GDM1 (cell line): ENCODE measurements at regions not wholly inside any gene's neighbourhood (a gene's known extent, or its start where the extent isn't known, plus 50 kb on each side); places are given as distances from the start of the nearest gene placed in this dataset.

Experiments
- DNase-seq: peaks from one replicate; lab custom pipeline; 2025; lab: John Stamatoyannopoulos, UW

DNA sequence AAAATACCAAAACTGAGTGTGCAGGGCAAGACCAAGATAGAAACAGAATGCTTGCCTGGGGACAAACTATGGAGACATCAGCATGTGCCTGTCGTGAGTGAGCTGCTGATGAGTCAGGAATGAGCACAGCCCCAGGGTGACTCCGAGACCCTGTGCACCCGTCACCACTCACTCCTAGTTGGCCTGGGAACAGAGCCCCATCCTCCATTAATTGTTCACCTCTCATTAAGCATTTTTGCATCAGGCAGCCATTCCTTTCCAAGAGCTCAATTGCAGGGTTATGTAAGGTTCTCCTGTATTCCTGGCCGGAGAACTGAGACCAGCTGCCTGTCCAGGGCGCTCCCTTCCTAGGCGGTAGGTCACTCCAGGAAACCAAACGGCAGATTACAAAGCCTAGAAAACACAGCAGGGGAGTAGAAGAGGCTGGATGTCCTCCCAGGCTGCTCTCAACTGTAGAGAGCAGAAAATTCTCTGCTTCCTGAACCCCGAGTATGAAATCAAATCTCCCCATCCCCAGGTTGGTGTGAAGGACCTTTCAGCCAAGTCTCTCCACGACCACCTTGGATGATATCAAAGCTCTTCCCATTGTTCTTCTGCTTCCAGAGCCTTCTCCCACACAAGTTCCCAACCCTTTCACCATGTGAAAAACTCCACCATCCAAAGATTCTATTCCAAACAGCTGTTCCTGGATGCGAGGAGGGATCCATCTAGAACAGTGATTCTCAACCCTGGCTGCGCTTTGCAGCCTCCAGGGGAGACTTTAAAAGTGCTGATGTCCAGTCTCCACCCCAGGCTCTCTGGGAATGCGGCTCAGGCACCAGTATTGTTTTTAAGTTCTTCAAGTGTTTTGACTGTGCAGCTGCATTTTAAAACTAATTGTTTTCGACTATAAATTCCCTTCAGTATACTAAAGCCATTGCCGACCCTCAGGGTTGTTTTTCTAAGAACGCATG is 532.6 kb upstream of the JARID2 start:
- DNase-seq, result no peak

GRCh38 chr6:14713966-14714631 is 531.8 kb upstream of the JARID2 start:
- DNase-seq, result no peak

GRCh38 chr6:14715076-14715475 is 530.8 kb upstream of the JARID2 start:
- no peak for DNase-seq

- no peak for DNase-seq
Observed at GRCh38 chr6:14716499-14717146, 529.2 kb upstream of the JARID2 start.

- no peak for DNase-seq
Observed at GRCh38 chr6:14717307-14717706, 528.6 kb upstream of the JARID2 start.

GRCh38 chr6:14718861-14719260 is 527.0 kb upstream of the JARID2 start:
- no peak for DNase-seq

- DNase-seq, result no peak
Observed at GRCh38 chr6:14719270-14719669, 526.6 kb upstream of the JARID2 start.

GRCh38 chr6:14720411-14721102 is 525.3 kb upstream of the JARID2 start:
- no peak for DNase-seq

DNA sequence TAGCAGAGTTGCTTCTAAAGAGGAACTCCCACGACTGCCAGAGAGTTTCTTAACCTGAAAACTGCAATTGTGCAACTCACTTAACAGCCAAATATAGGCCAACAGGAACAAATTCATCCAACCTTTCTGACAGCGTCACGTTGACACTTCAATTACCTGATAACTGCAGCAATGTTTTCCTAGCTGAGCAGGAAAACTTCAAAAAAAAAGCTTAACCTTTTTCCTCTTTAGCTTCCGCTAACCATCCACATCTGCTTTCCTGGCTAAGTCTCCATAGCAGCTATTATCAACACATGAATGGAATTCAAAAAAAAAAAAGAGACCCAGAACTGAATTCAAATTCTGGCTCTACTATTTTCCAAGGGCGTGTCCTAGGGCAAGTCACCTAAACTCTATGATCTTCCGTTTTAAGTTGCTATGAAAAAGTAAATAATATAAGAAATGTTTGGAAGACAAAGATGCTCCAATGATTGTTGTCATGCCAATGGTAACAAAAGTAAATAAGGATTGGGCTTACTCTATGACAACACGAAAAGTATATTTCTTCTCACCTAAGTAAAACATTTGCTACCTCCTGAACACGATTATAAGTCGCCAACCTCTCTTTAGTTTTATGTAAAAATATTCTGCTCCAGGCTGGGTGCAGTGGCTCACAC is 524.6 kb upstream of the JARID2 start:
- DNase-seq, result peak; percentile 73

- no peak for DNase-seq
Observed at GRCh38 chr6:14722001-14722562, 523.8 kb upstream of the JARID2 start.

DNA sequence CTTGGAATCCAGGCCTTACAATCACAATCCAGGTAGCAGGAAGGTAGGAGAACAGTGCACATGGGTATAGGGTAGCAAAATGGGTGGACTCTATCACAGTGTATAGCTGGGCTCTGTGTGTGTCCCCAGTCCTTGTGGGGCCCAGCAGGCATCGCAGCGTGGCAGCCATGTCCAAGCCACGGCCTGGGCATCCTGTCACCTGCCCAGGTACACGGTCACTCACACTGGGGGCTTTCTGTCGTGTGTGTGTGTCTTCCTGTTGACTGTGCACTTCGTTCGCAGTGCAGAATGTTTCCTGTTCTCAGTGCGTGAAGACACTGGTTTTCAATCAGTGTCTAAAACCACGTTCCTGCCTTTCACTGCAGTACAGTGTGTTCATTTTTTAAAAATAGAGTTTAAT is 523.2 kb upstream of the JARID2 start:
- DNase-seq, result no peak

DNA sequence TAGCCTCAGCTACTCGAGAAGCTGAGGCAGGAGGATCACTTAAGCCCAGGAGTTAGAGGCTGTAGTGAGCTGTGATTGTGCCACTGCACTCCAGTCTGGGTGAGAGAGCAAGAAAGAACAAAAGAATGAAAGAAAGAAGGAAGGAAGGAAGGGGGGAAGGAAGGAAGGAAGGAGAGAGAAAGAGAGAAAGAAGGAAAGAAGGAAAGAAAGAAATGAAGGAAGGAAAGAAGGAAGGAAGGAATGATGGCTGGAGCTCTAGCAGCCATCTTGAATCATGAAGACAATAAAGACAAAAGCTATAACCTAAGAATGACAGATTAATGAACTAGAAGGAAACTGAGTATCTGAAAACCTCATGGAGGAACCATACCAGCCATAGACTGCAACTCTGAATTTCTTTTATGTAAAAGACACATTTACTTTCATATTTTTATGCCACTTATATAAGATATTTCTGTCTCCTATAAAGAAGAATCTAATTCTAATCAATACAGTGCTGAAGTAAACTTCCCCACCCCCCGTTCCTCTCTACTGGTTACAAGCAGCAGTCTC is 522.3 kb upstream of the JARID2 start:
- no peak for DNase-seq

DNA sequence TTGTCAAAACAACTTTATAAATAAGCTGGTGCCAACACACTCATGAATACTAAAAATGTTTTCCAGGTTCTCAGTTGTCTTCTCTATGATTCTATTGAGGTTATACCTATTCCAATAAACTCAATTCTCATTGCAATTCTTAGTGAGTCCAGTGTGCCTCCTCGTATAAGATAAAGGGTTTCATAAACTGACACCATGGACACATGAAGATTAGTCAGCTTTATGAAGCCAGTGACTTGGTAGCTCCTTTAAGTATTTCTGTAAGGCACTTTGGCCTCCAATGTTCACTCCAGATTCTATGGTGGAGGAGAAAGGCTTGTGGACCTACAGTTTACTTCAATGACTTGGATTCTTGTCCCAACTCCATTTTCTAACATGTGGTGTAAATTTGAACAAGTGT is 521.3 kb upstream of the JARID2 start:
- DNase-seq, result no peak

DNA sequence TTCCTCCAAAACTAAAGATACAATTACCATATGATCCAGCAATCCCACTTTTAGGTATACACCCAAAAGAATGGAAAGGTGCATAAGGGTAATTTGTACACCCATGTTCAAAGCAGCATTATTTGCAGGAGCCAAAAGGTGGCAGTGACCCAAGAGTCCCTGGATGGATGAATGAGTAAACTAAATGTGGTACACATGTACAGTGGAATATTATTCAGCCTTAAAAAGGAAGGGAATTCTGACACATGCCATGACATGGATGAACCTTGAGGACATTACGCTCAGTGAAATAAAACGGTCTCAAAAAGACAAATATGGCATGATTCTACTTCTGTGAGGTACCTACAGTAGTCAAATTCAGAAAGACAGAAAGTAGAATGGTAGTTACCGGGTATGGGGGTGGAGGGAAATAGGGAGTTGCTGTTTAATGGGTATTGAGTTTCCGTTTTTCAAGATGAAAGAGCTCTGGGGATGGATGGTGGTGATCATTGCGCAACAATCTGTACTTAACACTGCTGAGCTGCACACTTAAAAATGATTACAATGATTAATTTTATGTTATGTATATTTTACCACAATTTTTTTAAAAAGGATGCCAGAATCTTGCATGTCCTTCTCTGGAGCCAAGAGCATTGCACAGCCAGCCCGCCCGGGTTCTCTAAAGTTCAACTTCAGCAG is 518.9 kb upstream of the JARID2 start:
- DNase-seq, result no peak

- DNase-seq, result no peak
Observed at GRCh38 chr6:14727494-14728395, 518.1 kb upstream of the JARID2 start.

GRCh38 chr6:14728396-14729024 is 517.4 kb upstream of the JARID2 start:
- no peak for DNase-seq

DNA sequence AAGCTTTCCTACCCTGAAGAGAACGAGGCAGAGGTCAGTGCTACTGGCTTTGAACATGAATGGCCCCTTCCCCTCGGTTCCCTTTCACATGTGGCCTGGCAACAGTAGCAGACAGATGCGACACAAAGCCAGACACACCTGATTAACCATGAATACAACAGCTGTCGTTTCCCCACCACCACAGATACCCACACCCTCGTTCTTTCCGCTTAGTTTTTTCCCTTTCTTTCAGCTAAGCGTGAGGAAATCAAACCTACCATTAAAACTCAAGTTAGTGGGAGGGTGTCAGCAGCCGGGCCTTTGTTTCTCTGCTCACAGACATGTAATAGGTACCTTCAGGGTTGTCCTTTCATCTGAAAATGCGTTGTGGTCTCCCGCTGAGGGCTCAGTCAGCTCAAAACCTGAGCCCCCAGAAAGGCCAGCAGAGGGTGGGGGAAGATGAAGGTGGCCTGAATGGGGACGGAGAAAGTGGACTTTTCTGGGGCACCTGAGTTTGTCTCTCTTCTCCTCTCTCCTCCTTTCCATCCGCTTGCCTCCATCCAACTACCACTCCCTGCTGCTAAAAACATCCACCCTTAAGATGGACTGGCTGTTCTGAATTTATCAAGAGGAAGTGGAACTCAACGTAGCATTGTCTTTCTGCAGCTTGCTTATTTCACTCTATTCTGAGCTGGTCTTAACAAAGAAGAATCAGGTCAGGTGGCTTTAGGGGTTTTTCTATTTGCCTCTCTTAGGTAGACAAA is 516.6 kb upstream of the JARID2 start:
- no peak for DNase-seq

DNA sequence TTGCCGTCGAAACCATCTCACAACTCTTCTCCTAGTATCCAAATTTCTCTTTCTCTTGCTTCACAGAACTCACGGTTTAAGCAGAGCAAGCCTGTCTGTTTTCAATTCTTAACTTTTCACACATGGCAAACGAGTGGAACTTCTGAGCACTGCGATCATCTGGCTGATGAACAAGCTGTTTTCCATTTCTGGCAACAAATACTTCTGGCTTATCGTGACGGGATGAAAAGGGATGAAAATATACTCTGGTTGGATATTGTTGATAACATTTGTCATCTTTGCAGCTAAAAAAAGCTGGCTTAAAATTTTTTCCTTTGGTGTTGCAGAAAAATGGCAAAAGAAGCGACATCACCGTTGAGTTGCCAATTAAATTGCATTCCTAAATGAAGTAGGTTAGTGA is 515.2 kb upstream of the JARID2 start:
- DNase-seq, result no peak
